ENCODE measurements at regions not wholly inside any gene's neighbourhood (a gene's known extent, or its start where the extent isn't known, plus 50 kb on each side); places are given as distances from the start of the nearest gene placed in this dataset.

DNA sequence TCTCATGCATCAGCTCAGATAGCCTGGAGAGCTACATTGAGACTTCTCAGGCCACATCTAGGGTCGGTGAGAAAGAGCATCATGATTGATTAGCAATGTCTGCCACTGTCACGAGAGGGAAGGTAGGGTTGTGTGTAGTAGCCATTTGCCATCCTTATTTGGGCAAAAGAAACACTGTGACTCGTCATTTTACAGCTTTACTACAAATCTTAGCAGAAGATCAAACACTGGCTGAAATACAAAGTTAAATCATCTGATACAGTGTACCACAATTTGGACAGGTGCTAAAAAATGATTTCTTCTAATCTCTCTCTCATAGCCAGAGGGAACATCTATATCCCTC lies 334.3 kb downstream of the CBLN1 start:
- Histone ChIP-seq H3K4me3 (ENCODE audit: low read depth in 1 of 3, low read length in 3 of 3) (no peak overlapping the region), H3K4me1 (ENCODE audit: control insufficient read depth in 4 of 4, insufficient read depth in 4 of 4, low read length in 3 of 4) (no peaks in the 10 kb centered on the region), H3K9ac (ENCODE audit: low read depth in 1 of 2, low read length in 2 of 2) (no peak overlapping the region), H3K9me3 (ENCODE audit: control insufficient read depth in 4 of 4, low read length in 3 of 4) (no peaks in the 10 kb centered on the region), H3K36me3 (ENCODE audit: control insufficient read depth in 4 of 4, insufficient read depth in 3 of 4, low read depth in 1 of 4, low read length in 3 of 4) (no peaks in the 10 kb centered on the region), H3K27me3 (ENCODE audit: control insufficient read depth in 4 of 4, insufficient read depth in 4 of 4, low read length in 3 of 4) (peaks cover 0 to 3% (median 0%) of the 10 kb centered on the region in 4 donors), H3K27ac (ENCODE audit: low read depth in 1 of 2, low read length in 2 of 2) (no peak overlapping the region)
- no peak for TF ChIP-seq JUND (IDR thresholded peaks at IDR 0.05)
- DNase-seq (ENCODE audit: low spot score): no peak
- 31% methylated on average over 3 of the region's 3 CpGs for WGBS

DNA sequence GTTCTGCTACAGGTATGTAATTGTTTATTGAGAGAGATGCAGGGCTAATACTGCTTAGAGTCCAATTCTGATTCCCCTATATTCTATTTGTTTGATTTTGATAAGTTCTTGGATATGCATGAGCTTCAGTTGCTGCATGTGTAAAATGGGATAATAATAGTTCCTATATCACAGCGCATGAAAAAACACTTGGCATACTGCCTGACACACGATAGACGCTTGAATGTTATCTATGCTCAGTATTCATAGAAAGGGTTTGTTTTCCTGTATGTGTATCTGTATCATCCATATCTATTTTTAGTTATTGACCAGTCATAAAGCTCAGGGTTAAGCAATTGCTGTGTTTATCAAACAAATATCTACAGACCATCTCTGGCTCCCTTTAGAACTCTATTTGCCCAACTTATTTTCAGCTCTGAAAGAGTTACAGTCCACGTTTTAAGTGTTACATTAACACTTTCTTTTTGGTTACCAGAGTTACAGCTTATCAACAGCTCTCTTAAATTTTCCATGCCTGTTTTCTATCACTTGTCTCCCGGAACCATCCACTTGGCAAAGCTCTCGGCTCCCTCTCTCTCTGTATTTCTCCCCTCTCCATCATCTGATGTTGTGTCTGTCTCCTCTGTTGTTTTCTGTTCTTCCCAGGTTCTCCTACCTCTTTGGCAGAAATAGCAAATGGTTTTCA lies 334.8 kb downstream of the CBLN1 start:
- H3K9ac ChIP-seq (ENCODE audit: low read depth in 1 of 2, low read length in 2 of 2): no peak overlapping the region
- no peak overlapping the region for H3K27ac ChIP-seq (ENCODE audit: low read depth in 1 of 2, low read length in 2 of 2)
- no peaks in the 10 kb centered on the region for H3K4me1 ChIP-seq (ENCODE audit: control insufficient read depth in 4 of 4, insufficient read depth in 4 of 4, low read length in 3 of 4)
- peaks cover 0 to 3% (median 0%) of the 10 kb centered on the region in 4 donors for H3K27me3 ChIP-seq (ENCODE audit: control insufficient read depth in 4 of 4, insufficient read depth in 4 of 4, low read length in 3 of 4)
- no peak for DNase-seq (ENCODE audit: low spot score)
- WGBS: 53% methylated on average over 6 of the region's 6 CpGs
- no peaks in the 10 kb centered on the region for H3K36me3 ChIP-seq (ENCODE audit: control insufficient read depth in 4 of 4, insufficient read depth in 3 of 4, low read depth in 1 of 4, low read length in 3 of 4)
- H3K4me3 ChIP-seq (ENCODE audit: low read depth in 1 of 3, low read length in 3 of 3): no peak overlapping the region
- TF ChIP-seq TAF1 (conservative IDR thresholded peaks at IDR 0.05): no peak
- TF ChIP-seq, protein P1, sequence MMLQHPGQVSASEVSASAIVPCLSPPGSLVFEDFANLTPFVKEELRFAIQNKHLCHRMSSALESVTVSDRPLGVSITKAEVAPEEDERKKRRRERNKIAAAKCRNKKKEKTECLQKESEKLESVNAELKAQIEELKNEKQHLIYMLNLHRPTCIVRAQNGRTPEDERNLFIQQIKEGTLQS (IDR thresholded peaks at IDR 0.05): no peak
- TF ChIP-seq, protein P2, sequence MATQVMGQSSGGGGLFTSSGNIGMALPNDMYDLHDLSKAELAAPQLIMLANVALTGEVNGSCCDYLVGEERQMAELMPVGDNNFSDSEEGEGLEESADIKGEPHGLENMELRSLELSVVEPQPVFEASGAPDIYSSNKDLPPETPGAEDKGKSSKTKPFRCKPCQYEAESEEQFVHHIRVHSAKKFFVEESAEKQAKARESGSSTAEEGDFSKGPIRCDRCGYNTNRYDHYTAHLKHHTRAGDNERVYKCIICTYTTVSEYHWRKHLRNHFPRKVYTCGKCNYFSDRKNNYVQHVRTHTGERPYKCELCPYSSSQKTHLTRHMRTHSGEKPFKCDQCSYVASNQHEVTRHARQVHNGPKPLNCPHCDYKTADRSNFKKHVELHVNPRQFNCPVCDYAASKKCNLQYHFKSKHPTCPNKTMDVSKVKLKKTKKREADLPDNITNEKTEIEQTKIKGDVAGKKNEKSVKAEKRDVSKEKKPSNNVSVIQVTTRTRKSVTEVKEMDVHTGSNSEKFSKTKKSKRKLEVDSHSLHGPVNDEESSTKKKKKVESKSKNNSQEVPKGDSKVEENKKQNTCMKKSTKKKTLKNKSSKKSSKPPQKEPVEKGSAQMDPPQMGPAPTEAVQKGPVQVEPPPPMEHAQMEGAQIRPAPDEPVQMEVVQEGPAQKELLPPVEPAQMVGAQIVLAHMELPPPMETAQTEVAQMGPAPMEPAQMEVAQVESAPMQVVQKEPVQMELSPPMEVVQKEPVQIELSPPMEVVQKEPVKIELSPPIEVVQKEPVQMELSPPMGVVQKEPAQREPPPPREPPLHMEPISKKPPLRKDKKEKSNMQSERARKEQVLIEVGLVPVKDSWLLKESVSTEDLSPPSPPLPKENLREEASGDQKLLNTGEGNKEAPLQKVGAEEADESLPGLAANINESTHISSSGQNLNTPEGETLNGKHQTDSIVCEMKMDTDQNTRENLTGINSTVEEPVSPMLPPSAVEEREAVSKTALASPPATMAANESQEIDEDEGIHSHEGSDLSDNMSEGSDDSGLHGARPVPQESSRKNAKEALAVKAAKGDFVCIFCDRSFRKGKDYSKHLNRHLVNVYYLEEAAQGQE (IDR thresholded peaks at IDR 0.05): no peak
- TF ChIP-seq, protein P3, sequence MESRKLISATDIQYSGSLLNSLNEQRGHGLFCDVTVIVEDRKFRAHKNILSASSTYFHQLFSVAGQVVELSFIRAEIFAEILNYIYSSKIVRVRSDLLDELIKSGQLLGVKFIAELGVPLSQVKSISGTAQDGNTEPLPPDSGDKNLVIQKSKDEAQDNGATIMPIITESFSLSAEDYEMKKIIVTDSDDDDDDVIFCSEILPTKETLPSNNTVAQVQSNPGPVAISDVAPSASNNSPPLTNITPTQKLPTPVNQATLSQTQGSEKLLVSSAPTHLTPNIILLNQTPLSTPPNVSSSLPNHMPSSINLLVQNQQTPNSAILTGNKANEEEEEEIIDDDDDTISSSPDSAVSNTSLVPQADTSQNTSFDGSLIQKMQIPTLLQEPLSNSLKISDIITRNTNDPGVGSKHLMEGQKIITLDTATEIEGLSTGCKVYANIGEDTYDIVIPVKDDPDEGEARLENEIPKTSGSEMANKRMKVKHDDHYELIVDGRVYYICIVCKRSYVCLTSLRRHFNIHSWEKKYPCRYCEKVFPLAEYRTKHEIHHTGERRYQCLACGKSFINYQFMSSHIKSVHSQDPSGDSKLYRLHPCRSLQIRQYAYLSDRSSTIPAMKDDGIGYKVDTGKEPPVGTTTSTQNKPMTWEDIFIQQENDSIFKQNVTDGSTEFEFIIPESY (IDR thresholded peaks at IDR 0.05): no peak
- no peak for TF ChIP-seq YY1 (IDR thresholded peaks at IDR 0.05)
- no peak for TF ChIP-seq JUND (IDR thresholded peaks at IDR 0.05)
- no peak for TF ChIP-seq RAD21 (IDR thresholded peaks at IDR 0.05)
- TF ChIP-seq RXRA (IDR thresholded peaks at IDR 0.05): no peak
- H3K9me3 ChIP-seq (ENCODE audit: control insufficient read depth in 4 of 4, low read length in 3 of 4): no peaks in the 10 kb centered on the region

DNA sequence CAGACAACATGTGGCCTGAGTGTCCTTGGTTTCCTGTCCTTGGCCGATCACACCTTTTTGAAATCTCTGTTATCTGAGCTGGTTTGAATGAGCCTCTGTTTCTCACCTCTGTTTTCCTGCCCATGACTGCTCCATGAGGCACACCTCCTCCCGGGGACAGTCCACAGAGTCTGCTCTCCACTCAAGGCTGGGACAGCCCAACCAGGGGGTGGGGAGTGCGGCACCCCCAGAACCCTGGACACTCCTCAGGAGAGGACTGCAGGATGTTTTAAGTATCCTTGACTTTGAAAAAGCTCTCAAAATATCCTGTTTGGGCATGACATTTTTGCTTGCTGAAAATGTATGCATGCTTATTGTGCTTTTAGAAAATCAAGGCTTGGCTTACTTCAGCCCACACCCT lies 333.0 kb upstream of the N4BP1 start:
- Histone ChIP-seq H3K4me3 (ENCODE audit: low read depth in 1 of 3, low read length in 3 of 3) (no peak overlapping the region), H3K4me1 (ENCODE audit: control insufficient read depth in 4 of 4, insufficient read depth in 4 of 4, low read length in 3 of 4) (no peaks in the 10 kb centered on the region), H3K9me3 (ENCODE audit: control insufficient read depth in 4 of 4, low read length in 3 of 4) (no peaks in the 10 kb centered on the region), H3K27ac (ENCODE audit: low read depth in 1 of 2, low read length in 2 of 2) (no peak overlapping the region), H3K36me3 (ENCODE audit: control insufficient read depth in 4 of 4, insufficient read depth in 3 of 4, low read depth in 1 of 4, low read length in 3 of 4) (no peaks in the 10 kb centered on the region), H3K9ac (ENCODE audit: low read depth in 1 of 2, low read length in 2 of 2) (no peak overlapping the region), H3K27me3 (ENCODE audit: control insufficient read depth in 4 of 4, insufficient read depth in 4 of 4, low read length in 3 of 4) (peaks cover 0 to 3% (median 0%) of the 10 kb centered on the region in 4 donors)
- DNase-seq (ENCODE audit: low spot score): no peak
- WGBS: 66% methylated on average over 3 of the region's 3 CpGs
- no peak for TF ChIP-seq HNF4G (IDR thresholded peaks at IDR 0.05)
- no peak for TF ChIP-seq JUND (IDR thresholded peaks at IDR 0.05)
- no peak for TF ChIP-seq SP1 (IDR thresholded peaks at IDR 0.05)
- TF ChIP-seq YY1 (IDR thresholded peaks at IDR 0.05): no peak
- no peak for TF ChIP-seq RXRA (IDR thresholded peaks at IDR 0.05)
- TF ChIP-seq, protein P4, sequence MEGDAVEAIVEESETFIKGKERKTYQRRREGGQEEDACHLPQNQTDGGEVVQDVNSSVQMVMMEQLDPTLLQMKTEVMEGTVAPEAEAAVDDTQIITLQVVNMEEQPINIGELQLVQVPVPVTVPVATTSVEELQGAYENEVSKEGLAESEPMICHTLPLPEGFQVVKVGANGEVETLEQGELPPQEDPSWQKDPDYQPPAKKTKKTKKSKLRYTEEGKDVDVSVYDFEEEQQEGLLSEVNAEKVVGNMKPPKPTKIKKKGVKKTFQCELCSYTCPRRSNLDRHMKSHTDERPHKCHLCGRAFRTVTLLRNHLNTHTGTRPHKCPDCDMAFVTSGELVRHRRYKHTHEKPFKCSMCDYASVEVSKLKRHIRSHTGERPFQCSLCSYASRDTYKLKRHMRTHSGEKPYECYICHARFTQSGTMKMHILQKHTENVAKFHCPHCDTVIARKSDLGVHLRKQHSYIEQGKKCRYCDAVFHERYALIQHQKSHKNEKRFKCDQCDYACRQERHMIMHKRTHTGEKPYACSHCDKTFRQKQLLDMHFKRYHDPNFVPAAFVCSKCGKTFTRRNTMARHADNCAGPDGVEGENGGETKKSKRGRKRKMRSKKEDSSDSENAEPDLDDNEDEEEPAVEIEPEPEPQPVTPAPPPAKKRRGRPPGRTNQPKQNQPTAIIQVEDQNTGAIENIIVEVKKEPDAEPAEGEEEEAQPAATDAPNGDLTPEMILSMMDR (IDR thresholded peaks at IDR 0.05; ENCODE audit: low read depth, low read length, missing input control): no peak
- TF ChIP-seq TAF1 (conservative IDR thresholded peaks at IDR 0.05): no peak
- no peak for TF ChIP-seq FOXA2 (IDR thresholded peaks at IDR 0.05)
- TF ChIP-seq, protein P1 (IDR thresholded peaks at IDR 0.05): no peak
- TF ChIP-seq, protein P2 (IDR thresholded peaks at IDR 0.05): no peak
- no peak for TF ChIP-seq HNF4A (conservative IDR thresholded peaks at IDR 0.05)
- no peak for TF ChIP-seq EGR1 (IDR thresholded peaks at IDR 0.05; ENCODE audit: low read depth in 2 of 2)
- TF ChIP-seq, protein P5, sequence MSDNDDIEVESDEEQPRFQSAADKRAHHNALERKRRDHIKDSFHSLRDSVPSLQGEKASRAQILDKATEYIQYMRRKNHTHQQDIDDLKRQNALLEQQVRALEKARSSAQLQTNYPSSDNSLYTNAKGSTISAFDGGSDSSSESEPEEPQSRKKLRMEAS (IDR thresholded peaks at IDR 0.05): no peak
